NCI-H82 treated with DMSO at 0.1 percent for 48 hours (cell line): ENCODE measurements at regions not wholly inside any gene's neighbourhood (a gene's known extent, or its start where the extent isn't known, plus 50 kb on each side); places are given as distances from the start of the nearest gene placed in this dataset.
"Not testable (repeated sequence)": the region's sequence is repeated elsewhere in the genome, so short reads cannot be mapped to it uniquely, and the experiment has no call there.

Experiments
- DNase-seq: peaks from one replicate; lab custom pipeline; 2025; ENCODE audit not compliant: unreplicated experiment; lab: John Stamatoyannopoulos, UW

DNA sequence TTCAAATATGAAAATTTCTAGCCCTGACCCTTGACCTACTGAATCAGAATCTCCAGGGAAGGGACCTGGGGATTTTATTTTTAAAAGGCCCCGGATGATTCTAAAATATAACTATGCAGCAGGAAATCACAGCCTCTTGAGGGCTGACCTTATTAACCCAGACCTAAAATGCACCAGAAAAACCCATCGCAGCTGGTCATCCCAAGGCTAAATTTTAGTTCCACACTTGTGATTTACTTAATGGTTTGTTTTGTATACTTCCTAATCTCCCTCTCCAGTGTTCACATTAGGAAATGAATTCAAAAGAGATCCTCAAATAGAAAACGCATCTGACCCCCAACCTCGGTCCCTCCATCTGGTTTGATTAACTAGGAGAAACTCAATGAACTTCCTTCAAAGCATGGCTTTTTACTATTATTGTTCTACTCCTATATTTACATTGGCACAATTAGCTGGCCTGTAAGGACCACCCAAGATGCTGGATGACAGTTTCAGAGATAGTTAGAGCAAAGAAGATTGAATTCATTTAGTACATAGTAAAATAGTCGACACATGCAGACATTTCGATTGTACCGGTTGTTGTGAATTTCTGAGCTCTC, 147.8 kb upstream of the MED14 start:
- DNase-seq = no peak

DNA sequence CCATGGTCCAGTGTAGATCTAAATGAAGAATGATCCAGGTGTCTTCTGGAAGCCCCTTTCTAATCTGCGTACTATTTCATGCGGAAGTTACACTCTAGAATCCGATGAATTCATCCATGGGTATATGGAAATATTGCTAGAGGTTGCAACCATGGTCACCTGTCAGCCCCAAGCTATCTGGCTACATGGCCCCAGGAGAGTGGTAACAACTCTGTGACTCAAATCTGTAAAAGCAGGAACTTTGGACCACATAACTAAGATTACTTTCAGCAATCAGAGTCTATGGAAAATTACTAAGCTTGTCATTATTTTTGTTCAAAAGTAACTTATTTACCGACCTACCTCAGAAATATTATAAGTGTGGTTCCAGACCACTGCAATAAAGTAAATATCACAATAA, 150.6 kb upstream of the MED14 start:
- DNase-seq = no peak

GRCh38 chrX:40887476-40887875, 152.1 kb upstream of the MED14 start:
- DNase-seq = no peak

GRCh38 chrX:40891798-40892197, 156.5 kb upstream of the MED14 start:
- DNase-seq = no peak

DNA sequence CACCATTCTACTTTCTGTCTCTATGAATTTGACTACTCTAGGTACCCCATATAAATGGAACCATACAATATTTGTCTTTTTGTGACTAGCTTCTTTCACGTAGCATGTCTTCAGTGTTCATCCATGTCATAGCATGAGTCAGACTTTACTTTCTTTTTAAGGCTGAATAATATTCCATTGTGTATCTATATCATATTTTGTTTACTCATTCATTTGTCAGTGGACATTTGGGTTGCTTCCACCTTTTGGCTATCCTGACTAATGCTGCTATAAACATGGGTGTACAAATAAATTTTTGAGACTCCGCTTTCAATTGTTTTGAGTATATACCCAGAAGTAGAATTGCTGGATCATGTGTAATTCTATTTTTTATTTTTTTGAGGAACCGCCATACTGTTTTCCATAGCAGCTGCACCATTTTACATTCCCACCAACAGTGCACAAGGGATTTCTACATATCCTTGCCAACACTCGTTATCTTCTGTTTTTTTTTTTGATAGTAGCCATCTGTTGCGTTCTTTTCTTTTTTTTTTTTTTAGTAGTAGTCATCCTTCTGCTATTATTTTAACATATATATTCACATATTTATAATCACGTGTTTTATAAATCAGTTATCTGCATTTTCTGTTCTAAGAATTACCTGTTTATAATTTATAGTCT, 158.0 kb upstream of the MED14 start:
- no peak for DNase-seq

DNA sequence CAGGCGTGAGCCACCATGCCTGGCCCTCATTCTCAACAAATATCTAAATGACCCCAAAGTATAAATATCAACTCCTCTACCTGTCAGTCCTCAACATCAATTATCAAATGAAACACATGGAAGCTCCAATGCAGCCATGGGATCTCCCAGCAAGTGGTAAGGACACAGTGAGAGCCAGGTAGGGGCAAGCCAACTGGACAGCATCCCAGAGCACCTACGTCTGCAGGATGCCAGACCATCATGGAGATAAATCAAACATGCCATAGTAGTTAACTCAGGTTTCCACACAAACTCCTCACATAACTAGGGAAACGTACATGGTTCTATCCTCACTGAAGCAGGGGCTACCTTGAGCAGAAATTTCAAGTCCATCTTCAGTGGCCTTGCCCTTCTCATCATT, 159.9 kb upstream of the MED14 start:
- DNase-seq = no peak

GRCh38 chrX:40897718-40898270, 162.5 kb upstream of the MED14 start:
- DNase-seq = peak; percentile 30

DNA sequence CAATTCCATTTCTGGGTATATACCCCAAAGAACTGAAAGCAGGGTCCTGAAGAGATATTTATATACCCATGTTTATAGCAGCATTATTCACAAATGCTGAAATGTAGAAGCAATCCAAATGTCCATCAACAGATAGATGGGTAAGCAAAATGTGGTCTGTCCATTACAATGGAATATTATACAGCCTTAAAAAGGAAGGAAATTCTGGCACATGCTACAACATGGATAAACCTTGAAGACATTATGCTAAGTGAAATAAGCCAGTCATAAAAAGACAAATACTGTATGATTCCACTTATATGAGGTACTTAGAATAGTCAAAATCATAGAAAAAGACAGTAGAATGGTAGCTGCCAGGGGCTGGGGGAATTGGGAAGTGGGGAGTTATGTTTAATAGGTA, 169.4 kb upstream of the MED14 start:
- DNase-seq = not testable (repeated sequence)

GRCh38 chrX:40908026-40908425, 172.7 kb upstream of the MED14 start:
- no peak for DNase-seq

GRCh38 chrX:40908857-40909475, 173.6 kb upstream of the MED14 start:
- no peak for DNase-seq

GRCh38 chrX:40912166-40912565, 173.1 kb upstream of the USP9X start:
- DNase-seq = peak; percentile 54

GRCh38 chrX:40912576-40912975, 172.7 kb upstream of the USP9X start:
- peak; percentile 54 for DNase-seq

- DNase-seq = no peak
These were observed 164.9 kb upstream of the USP9X start for GRCh38 chrX:40920351-40920750.

- DNase-seq = no peak
These were observed 162.9 kb upstream of the USP9X start for GRCh38 chrX:40922307-40922706.

DNA sequence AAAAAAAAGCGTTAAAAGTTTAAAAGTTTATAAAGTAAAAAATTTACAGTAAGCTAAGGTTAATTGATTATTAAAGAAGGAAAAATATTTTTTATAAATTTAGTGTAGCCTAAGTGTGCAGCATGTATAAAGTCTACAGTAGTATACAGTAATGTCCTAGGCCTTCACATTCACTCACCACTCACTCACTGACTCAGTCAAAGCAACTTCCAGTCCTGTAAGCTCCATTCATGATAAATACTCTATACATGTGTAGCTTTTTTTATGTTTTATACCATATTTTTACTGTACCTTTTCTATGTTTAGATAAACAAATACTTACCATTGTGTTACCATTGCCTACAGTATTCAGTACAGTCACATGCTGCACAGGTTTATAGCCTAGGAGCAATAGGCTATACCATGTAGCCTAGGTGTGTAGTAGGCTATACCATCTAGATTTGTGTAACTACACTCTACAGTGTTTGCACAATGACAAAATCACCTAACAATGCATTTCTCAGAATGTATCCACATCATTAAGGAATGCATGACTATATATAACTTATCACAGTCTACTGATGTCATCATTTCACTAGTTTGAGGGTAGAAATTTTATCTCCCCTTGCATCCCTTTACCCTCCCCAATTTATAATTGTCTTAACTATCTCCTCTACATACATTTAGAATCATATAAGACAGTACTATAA, 158.4 kb upstream of the USP9X start:
- DNase-seq = not testable (repeated sequence)

- DNase-seq = no peak
These were observed 157.2 kb upstream of the USP9X start for GRCh38 chrX:40928076-40928475.

DNA sequence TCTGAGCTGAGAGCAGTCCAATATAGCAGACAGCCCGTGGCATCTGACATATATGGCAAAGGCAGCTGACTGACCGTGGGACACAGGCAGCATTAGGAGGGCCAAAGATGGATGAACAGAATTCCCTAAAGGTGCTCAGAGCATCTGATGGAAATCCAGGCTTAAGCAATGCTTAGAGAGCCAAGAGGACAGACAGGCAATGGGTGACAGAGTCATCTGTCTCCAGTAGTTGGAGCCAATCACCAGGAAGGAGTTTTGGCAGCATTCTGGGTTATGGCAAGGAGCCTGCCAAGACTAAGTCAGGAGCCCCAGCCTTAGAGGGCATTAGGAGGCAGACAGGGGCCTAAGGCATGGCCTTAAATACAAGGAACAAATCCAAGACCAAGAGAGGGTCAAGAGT, 153.3 kb upstream of the USP9X start:
- DNase-seq = no peak

DNA sequence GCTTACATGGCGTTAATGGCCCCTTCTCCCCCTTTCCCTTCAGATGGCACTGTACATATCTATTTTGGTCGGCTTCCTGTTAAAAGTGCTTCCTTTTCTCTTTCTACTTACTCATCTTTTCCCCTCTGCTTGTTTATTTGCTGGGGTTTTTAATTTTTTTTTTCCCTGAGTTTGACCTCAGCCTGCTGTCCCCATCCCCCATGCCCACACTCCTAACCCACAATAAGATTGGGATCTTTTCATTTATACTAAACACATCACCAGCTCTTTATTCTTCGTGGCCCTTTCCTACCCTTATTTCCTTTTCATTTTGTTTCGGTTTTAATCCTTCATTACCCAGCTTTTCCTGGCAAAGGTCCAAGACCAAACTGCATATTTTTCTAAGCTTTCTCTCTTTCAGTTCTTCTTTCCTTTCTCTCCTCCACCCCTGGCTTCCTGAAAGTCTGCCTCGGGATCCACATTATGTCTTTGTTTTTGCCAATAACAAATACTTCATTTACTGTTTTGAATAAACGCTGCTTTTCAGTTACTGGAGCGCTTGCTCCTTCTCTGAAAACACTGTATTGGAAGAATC, 152.0 kb upstream of the USP9X start:
- DNase-seq = no peak

GRCh38 chrX:40933706-40934425, 151.4 kb upstream of the USP9X start:
- peak; percentile 39 for DNase-seq

GRCh38 chrX:40936827-40937226, 148.4 kb upstream of the USP9X start:
- no peak for DNase-seq

DNA sequence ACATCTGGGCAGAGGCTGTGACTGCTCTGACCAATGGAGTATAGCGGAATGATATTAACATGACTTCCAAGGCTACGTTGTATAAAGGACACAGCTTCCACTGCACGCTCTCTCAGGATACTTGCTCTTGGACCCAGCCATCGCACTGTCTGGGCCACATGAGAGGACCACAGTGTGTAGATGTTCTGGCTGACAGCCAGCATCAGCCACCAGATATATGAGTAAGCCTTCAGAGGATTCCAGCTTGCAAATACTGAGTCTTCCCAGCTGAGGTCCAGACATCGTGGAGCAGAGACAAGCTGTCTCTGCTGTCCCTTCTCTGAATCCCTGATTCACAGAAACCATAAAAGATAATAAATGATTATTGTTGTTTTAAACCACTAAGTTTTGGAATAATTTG, 146.8 kb upstream of the USP9X start:
- DNase-seq = no peak
